Cardiac fibroblast (primary cell): ENCODE measurements at regions not wholly inside any gene's neighbourhood (a gene's known extent, or its start where the extent isn't known, plus 50 kb on each side); places are given as distances from the start of the nearest gene placed in this dataset.

Experiments used
- DNase-seq, 2 donors: peaks; one replicate each; pipeline versions ENCODE4 v3.0.0 to v3.0.0-alpha.2; 2010; ENCODE audit warnings: low read depth in 2 of 2
- H3K4me3 ChIP-seq, 2 donors: replicated peaks in 1 of 2; 1 replicate in 1 of 2; 2 replicates in 1 of 2; pipeline ENCODE4 v1.5.1; 2011; ENCODE audit warnings: low read depth in 2 of 2, low read length in 2 of 2, mild to moderate bottlenecking in 2 of 2, moderate library complexity in 1 of 2
- TF ChIP-seq, protein P1 (sequence below): IDR thresholded peaks from one replicate; pipeline ENCODE4 v1.5.1; 2011; ENCODE audit warnings: low read depth, mild to moderate bottlenecking, low read length, inconsistent platforms

DNA sequence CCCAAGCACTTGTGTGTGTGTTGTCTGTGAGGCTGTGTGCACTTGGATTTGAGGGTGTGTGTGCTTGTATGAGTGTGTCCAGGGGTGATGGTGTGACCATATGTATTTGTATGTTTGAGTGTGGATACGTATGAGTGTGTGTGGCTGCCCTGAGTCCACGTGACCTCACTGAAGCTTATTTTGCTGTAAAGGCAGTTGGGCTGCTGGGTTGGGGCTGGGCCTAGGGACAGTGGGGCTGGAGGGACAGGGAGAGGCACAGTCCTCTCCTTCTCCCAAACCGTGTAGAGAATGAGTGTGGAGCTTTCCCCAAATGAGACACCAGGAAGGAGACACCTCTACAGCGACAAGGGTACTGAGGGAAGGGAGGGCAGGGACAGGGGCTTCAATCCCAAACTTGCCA lies 163.4 kb upstream of the TLE3 start:
- TF ChIP-seq, protein P1, sequence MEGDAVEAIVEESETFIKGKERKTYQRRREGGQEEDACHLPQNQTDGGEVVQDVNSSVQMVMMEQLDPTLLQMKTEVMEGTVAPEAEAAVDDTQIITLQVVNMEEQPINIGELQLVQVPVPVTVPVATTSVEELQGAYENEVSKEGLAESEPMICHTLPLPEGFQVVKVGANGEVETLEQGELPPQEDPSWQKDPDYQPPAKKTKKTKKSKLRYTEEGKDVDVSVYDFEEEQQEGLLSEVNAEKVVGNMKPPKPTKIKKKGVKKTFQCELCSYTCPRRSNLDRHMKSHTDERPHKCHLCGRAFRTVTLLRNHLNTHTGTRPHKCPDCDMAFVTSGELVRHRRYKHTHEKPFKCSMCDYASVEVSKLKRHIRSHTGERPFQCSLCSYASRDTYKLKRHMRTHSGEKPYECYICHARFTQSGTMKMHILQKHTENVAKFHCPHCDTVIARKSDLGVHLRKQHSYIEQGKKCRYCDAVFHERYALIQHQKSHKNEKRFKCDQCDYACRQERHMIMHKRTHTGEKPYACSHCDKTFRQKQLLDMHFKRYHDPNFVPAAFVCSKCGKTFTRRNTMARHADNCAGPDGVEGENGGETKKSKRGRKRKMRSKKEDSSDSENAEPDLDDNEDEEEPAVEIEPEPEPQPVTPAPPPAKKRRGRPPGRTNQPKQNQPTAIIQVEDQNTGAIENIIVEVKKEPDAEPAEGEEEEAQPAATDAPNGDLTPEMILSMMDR = no peak
- DNase-seq = no peak
- no peak overlapping the region for H3K4me3 ChIP-seq

DNA sequence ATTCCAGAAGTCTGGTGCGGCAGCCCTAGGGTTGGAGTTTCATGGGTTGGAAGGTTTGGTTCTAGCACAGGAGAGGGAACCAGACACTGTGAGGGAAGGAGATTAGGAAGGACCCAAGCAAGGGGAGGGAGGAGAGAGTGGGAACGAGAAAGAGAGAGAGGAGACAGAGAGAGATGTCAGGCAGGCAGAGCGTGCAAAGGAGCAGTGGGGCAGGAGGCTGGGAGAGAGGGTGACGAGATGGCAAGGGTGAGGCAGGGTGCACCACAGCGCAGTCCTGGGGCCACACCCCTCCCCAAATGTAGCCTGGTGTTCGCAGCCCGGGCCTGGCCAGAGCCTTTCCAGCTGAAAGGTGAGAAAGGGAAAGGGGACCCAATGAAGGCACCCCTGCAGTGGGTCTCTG lies 162.9 kb upstream of the TLE3 start:
- TF ChIP-seq, protein P1 = no peak
- no peak for DNase-seq
- H3K4me3 ChIP-seq = no peak overlapping the region

DNA sequence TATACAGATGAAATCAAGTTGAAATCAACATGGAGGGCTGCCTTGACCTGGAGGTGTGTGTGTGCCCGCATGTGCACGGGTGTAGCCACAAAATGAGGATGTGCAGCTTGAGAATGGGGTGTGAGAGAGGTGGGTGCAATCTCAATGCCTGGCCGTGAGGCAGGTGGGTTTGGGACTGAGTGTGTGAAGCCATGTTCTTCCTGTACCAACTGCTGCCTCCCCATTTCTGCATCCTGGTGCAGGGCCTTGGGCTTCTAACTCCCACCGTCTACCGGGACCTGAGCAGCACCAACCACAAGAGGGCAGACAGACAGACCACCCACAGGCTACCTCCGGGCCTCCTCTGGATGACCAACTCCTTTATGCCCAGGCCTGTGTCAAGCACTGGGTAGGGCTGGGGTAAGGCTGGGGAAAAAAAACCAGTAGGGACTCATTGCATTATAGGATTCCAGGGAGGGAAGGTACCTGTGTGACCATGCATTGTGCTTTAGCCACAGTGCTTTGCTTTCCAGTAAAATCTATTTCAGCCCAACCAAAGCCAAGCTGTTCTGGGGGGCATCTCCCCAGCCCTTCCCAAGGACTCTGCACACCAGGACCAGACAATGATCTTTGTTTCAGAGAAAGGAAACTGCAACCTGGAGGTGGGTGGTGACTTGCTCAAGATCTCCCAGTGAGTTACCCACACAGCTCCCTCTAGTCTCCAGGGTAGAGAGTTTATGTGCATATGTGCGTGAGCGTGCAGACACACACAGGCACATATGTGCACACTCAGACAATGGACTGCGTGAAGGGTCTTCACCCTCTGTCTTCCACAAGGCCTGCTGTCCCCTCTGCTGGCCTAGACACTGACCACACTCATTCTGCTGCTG lies 162.2 kb upstream of the TLE3 start:
- TF ChIP-seq, protein P1 = no peak
- no peak overlapping the region for H3K4me3 ChIP-seq
- no peak for DNase-seq

DNA sequence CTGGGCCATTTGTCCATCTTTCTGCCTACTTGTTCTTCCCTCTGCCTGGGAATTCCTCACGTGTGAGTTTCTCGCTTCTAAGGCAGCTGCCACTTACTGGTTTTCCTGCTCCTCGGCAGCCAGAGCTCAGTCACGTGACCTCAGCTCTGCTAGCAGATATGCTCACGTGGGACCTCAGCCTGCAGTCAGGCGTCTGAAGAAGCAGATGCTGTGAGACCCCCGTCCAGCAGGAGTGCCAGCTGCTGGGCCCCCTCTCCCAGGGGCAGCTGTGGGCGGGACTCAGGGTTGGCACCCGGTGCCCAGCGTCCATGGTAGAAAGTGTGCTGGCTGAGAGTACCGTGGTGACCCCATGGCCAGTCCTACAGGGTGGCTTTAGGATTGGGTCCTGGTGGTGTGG lies 161.3 kb upstream of the TLE3 start:
- TF ChIP-seq, protein P1 = no peak
- peak; percentile 45 to 73 for DNase-seq
- no peak overlapping the region for H3K4me3 ChIP-seq

DNA sequence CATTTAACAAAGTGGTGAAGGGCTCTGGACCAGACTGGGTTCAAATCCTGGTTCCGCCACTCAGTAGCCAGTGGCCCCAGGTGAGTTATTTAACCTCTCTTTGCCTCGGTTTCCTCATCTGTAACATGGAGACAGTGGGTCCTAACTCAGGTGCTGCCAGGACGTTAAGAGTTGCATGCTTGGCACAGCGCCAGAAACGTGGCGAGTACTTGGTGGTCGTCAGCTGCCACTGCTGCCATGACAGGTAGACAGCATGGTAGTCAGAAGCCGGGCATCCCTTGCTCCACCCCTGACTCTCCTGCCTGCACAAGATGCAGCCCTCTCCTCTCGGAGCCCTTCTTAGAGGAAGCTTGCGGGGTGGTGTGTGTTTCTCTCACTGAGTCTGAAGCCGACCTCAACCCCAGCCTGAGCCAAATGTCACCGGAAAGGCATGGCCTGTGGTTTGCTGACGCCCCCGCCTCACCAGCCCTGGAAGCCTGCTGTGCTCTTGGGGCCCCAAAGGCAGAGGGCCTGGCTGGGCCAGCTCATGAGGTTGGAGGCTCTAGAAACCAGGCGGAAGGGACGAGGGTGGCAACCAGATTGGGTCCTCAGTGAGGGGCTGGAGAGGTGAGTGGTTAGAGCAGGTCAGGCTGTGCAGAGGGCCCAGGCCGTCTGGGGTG lies 160.8 kb upstream of the TLE3 start:
- TF ChIP-seq, protein P1 = no peak
- no peak overlapping the region for H3K4me3 ChIP-seq
- peak in 1 of 2 donors; percentile 11 for DNase-seq

DNA sequence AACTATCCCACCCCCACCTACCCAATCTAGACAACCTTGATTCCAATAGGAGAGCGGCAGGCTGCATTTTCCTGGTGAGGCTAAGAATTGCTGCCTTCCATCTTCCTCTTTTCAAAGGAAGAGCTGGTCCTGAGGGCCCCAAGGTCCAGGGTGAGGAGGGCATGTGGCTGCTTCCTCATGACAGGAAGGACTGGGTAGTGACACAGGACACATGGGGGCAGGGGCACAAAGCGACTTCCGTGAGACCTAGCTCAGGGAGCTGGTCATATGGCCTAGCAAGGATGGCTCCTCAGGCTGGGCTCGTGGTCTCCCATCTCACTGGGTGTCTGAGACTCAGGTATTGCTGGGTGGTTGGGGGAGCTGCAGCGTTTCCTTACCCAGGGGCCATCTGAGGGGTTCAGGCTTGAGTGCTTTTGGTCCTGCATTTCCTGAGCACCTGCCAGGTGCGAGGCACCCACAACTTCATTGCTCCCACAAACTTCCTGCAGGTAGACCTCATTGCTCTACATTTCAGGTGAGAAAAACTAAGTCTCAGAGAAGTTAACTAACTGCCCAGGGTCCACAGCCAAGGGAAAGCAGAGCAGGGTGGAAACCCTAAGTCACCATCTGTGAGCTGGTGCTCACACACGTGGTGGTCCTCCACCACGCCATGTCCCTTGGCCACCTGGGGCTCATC lies 160.0 kb upstream of the TLE3 start:
- DNase-seq = no peak
- H3K4me3 ChIP-seq = no peak overlapping the region
- TF ChIP-seq, protein P1 = no peak
